Lower leg skin (tissue), 3 donors: ENCODE measurements at regions not wholly inside any gene's neighbourhood (a gene's known extent, or its start where the extent isn't known, plus 50 kb on each side); places are given as distances from the start of the nearest gene placed in this dataset.

ENCODE experiments used
- CTCF ChIP-seq, 3 donors: fragments of 450-650 bp; IDR thresholded peaks; one replicate each; pipeline ENCODE4 v1.5.1; 2016; ENCODE audit warnings: antibody characterized with exemption in 3 of 3, mild to moderate bottlenecking in 3 of 3, moderate library complexity in 2 of 3
- POLR2A ChIP-seq, 2 donors: fragments of 450-650 bp; IDR thresholded peaks; one replicate each; pipeline ENCODE4 v1.6.1; 2016 to 2017; ENCODE audit warnings: antibody characterized with exemption in 2 of 2, mild to moderate bottlenecking in 1 of 2, moderate library complexity in 1 of 2

- TF ChIP-seq CTCF (IDR thresholded peaks at IDR 0.05): no peak
- no peak for TF ChIP-seq POLR2A (IDR thresholded peaks at IDR 0.05)
Observed at GRCh38 chr6:87873556-87873955, 171.5 kb upstream of the AKIRIN2 start.
